Lung (tissue), 11 donors: ENCODE measurements at regions not wholly inside any gene's neighbourhood (a gene's known extent, or its start where the extent isn't known, plus 50 kb on each side); places are given as distances from the start of the nearest gene placed in this dataset.

Experiments used
- ATAC-seq: fragments of 200-7000 bp; cut with Tn5 transposase; one replicate; pipeline ENCODE4 v1.9.1; 2020; ENCODE audit warnings: moderate number of reproducible peaks; ENCODE audit not compliant: insufficient read depth, low FRiP score
- DNase-seq, 3 donors: peaks; one replicate each; pipeline ENCODE4 v3.0.0-alpha.2; 2013 to 2017
- H3K27ac ChIP-seq, 2 donors: one replicate each; pipeline ENCODE4 v1.5.1; 2013; ENCODE audit warnings: mild to moderate bottlenecking in 2 of 2, moderate library complexity in 2 of 2, control low read depth in 1 of 2, inconsistent platforms in 1 of 2, low read depth in 1 of 2, low read length in 1 of 2
- H3K27me3 ChIP-seq, 3 donors: one replicate each; pipeline ENCODE4 v1.5.1; 2013; ENCODE audit warnings: low read length in 2 of 3; ENCODE audit not compliant: control insufficient read depth in 3 of 3, insufficient read depth in 3 of 3
- H3K36me3 ChIP-seq, 4 donors: one replicate each; pipeline ENCODE4 v1.5.1; 2013; ENCODE audit warnings: low read length in 4 of 4, mild to moderate bottlenecking in 1 of 4, moderate library complexity in 1 of 4; ENCODE audit not compliant: control insufficient read depth in 4 of 4, insufficient read depth in 4 of 4
- H3K4me1 ChIP-seq, 5 donors: one replicate each; pipeline ENCODE4 v1.5.1; 2013; ENCODE audit warnings: low read length in 5 of 5, mild to moderate bottlenecking in 2 of 5, moderate library complexity in 1 of 5; ENCODE audit not compliant: control insufficient read depth in 5 of 5, insufficient read depth in 5 of 5
- H3K4me3 ChIP-seq: one replicate; pipeline ENCODE4 v1.5.1; 2013; ENCODE audit warnings: mild to moderate bottlenecking, control low read depth, moderate library complexity
- H3K9ac ChIP-seq, 2 donors: one replicate each; pipeline ENCODE4 v1.5.1; 2013; ENCODE audit warnings: low read length in 2 of 2, control low read depth in 1 of 2; ENCODE audit not compliant: insufficient read depth in 1 of 2
- H3K9me3 ChIP-seq, 4 donors: one replicate each; pipeline ENCODE4 v1.5.1; 2013; ENCODE audit warnings: low read length in 3 of 4, mild to moderate bottlenecking in 1 of 4, moderate library complexity in 1 of 4; ENCODE audit not compliant: control insufficient read depth in 4 of 4, insufficient read depth in 3 of 4
- CTCF ChIP-seq: IDR thresholded peaks from 2 replicates; pipeline ENCODE4 v1.5.1; 2012; ENCODE audit warnings: mild to moderate bottlenecking; ENCODE audit errors: control extremely low read depth, extremely low read depth
- WGBS, 2 donors: extraction: QIAGEN DNeasy Blood & Tissue Kit; methylation state at CpG; one replicate each; pipeline ENCODE4 v1.1.7; 2013; 5-methylcytosine and 5-hydroxymethylcytosine counted together
- donor health status: control.
- donor health status: control.
- donor health status: Bipolar disorder and iron deficiency.
- donor health status: healthy.
- donor health status: DM: yes; HTN: yes; CAD: no.

DNA sequence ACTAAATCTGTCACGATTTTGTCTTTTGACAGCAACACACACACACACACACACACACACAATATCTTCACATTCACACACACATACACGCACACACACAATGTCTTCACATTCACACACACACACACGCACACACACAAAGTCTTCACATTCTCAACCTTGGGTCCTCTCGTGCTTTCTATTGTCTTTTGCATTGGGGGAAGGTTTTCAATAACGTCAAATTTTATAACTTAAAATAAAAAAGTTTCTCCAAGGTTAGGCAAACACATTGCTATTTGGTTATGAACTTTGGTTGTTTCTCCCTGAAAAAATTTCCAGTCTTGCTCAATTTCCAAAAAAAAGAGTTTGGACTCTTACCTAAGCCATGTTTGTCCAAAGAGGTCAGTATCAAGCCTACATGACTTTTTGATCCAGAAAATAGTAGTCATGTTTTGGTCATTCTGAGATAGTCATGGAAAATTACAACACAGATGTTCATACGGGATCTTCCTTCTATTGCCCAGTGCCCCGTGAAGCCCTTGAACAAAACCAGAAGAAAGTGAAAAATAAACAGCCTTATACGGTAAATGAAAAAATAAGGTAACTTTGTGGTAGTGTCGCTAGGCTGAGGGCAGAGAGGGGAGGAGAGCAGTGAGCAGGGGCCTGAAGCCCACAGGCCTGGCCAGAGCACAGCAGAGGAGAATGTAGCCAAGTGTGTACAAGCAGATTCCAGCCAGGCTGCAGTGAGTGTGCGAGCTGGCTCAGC, 542.8 kb upstream of the ID2 start:
- Histone ChIP-seq H3K4me3 (no peak overlapping the region), H3K9me3 (no peaks in the 10 kb centered on the region), H3K4me1 (peaks cover 0 to 38% (median 17%) of the 10 kb centered on the region in 5 donors), H3K9ac (no peak overlapping the region), H3K27me3 (no peaks in the 10 kb centered on the region), H3K36me3 (no peaks in the 10 kb centered on the region), H3K27ac (peak overlapping the region in 1 of 2 donors; percentile 85)
- no peak for TF ChIP-seq CTCF
- ATAC-seq (peak; percentile 45), DNase-seq (peak in 1 of 3 donors; percentile 58)
- 73 to 77% methylated on average over 10 of the region's 10 CpGs for WGBS, 2 donors

- Histone ChIP-seq H3K27me3 (no peaks in the 10 kb centered on the region), H3K9ac (no peak overlapping the region), H3K4me3 (no peak overlapping the region), H3K36me3 (no peaks in the 10 kb centered on the region), H3K9me3 (no peaks in the 10 kb centered on the region), H3K4me1 (peaks cover 0 to 38% (median 13%) of the 10 kb centered on the region in 5 donors), H3K27ac (peak overlapping the region in 1 of 2 donors; percentile 85)
- no peak for DNase-seq
- WGBS, 2 donors, result 39 to 57% methylated on average over 2 of the region's 2 CpGs
- no peak for ATAC-seq
- TF ChIP-seq CTCF, result no peak
Measured at GRCh38 chr2:8139668-8140200, 542.1 kb upstream of the ID2 start.

DNA sequence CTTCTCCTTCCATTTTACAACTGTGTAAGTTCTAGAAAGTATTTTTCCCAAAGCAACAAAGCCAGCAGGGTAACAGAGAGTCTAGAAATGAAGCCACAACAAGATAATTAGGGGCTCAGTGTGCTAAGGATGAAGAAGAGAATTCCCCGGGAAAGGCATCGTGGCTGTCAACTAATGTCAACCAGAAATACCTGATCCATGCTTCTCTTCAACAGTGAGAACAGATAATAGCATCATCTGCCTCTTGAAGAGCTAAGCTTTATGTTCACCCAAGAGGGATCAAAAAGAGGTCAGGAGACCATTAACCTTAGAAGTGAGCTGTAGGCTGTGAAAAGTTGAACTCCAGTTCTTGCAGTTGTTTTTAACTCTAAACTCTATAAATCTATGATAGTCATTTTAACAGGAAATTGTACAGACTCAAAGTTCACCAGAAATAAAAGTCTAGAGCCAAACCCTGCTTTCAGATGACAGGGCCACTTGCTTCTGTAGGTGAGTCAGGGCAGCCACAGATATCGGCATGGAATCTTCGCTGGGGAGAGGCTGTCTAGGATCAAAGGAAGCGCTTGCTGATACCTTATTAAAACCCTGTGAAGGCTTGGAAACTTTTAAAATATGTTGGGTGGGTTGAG, 540.7 kb upstream of the ID2 start:
- Histone ChIP-seq H3K27ac (no peak overlapping the region), H3K9me3 (no peaks in the 10 kb centered on the region), H3K4me1 (peaks cover under 1 to 37% (median 18%) of the 10 kb centered on the region in 5 donors), H3K9ac (no peak overlapping the region), H3K27me3 (no peaks in the 10 kb centered on the region), H3K36me3 (no peaks in the 10 kb centered on the region), H3K4me3 (no peak overlapping the region)
- no peak for TF ChIP-seq CTCF
- WGBS, 2 donors, result 96 to 97% methylated on average over 5 of the region's 5 CpGs
- no peak for DNase-seq
- no peak for ATAC-seq
